Upper lobe of right lung (tissue), 1 donor: ENCODE measurements at regions not wholly inside any gene's neighbourhood (a gene's known extent, or its start where the extent isn't known, plus 50 kb on each side); places are given as distances from the start of the nearest gene placed in this dataset.
A peak's percentile ranks its signal among the peaks of the same experiment; 100 is the strongest.

ENCODE experiments used
- ATAC-seq: fragments of 200-7000 bp; cut with Tn5 transposase; one replicate; pipeline ENCODE4 v1.9.1; 2020; ENCODE audit warnings: mild to moderate bottlenecking, moderate library complexity
- DNase-seq: peaks from one replicate; pipeline ENCODE4 v3.0.0-alpha.2; 2020
- H3K27ac ChIP-seq: fragments of 200-600 bp; one replicate; pipeline ENCODE4 v1.8.0; 2022
- H3K27me3 ChIP-seq: fragments of 200-600 bp; one replicate; pipeline ENCODE4 v1.8.0; 2022; ENCODE audit warnings: mild to moderate bottlenecking
- H3K36me3 ChIP-seq: fragments of 200-600 bp; one replicate; pipeline ENCODE4 v1.8.0; 2022
- H3K4me1 ChIP-seq: fragments of 200-600 bp; one replicate; pipeline ENCODE4 v1.8.0; 2022
- H3K4me3 ChIP-seq: fragments of 200-600 bp; one replicate; pipeline ENCODE4 v1.8.0; 2022; ENCODE audit warnings: mild to moderate bottlenecking
- H3K9me3 ChIP-seq: fragments of 200-600 bp; one replicate; pipeline ENCODE4 v1.8.0; 2022
- intact Hi-C: fragments of 100-400 bp; cut with DNase I; formaldehyde crosslinking; loops from one replicate; pipeline ENCODE4 v1.11.0; 2022
- TF ChIP-seq, protein P1 (sequence below): fragments of 200-600 bp; IDR thresholded peaks from one replicate; pipeline ENCODE4 v1.8.0; 2022; ENCODE audit warnings: antibody characterized with exemption
- donor health status: DM: no; HTN: yes; CAD: no; lungs with severe emphysema.

DNA sequence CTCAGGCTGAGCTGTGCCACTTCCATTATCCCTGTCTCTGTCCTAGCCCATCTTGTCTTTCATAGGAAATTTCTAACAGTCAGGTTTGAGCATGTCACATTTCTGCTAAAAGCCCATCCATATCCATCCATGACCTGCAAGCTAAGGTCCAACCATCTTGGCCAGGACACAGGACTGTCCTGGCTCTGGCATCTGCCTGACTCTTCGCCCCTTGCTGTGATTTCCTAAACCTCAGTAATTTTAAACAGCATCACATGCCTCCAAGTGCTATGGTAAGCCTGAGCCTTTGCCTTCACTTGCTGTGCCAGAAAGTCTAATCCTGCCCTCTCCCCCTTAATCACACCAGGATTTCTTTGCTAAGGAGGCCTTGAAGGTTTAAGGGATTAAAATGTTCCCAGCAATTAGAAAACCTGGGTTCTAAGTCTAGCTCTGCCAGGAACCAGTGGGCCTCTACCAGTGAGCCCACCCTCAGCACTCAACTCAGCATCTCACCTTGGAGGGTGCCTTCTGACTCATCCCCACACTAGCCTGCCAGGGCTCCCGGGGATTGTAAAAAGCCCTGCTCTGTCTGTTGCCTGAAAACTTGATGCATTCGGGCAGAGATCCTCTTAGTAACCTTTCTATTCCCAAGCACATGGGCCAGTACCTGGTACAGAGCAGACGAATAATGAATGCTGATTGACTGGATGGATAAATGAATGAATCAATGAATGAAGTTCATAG is 411.0 kb downstream of the LRATD1 start:
- intact Hi-C loops, result no loop called here
- Histone ChIP-seq H3K4me1 (no peaks in the 10 kb centered on the region), H3K36me3 (no peaks in the 10 kb centered on the region), H3K4me3 (no peak overlapping the region), H3K27ac (no peak overlapping the region), H3K27me3 (no peaks in the 10 kb centered on the region), H3K9me3 (no peaks in the 10 kb centered on the region)
- ATAC-seq (no peak), DNase-seq (no peak)
- TF ChIP-seq, protein P1, sequence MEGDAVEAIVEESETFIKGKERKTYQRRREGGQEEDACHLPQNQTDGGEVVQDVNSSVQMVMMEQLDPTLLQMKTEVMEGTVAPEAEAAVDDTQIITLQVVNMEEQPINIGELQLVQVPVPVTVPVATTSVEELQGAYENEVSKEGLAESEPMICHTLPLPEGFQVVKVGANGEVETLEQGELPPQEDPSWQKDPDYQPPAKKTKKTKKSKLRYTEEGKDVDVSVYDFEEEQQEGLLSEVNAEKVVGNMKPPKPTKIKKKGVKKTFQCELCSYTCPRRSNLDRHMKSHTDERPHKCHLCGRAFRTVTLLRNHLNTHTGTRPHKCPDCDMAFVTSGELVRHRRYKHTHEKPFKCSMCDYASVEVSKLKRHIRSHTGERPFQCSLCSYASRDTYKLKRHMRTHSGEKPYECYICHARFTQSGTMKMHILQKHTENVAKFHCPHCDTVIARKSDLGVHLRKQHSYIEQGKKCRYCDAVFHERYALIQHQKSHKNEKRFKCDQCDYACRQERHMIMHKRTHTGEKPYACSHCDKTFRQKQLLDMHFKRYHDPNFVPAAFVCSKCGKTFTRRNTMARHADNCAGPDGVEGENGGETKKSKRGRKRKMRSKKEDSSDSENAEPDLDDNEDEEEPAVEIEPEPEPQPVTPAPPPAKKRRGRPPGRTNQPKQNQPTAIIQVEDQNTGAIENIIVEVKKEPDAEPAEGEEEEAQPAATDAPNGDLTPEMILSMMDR, result no peak

DNA sequence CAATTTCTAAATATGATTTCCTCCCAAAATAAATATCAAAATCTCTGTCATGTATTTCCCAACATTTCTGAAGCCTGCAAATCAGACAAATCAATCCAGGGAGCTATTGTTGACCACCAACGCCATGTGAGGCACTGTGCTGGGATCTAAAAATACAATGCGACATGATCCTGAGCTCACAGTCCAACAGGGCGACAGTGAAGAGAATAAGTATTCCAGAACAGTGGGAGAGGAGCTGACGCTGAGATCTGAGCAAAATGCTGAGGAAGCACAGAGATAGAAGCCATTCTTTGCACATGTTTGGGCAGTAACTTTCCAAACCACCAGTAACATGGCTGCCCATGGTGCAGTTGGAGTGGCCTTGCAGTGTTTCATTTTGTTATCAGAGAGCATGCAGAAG is 412.5 kb downstream of the LRATD1 start:
- Histone ChIP-seq H3K36me3 (no peaks in the 10 kb centered on the region), H3K4me1 (no peaks in the 10 kb centered on the region), H3K27me3 (no peaks in the 10 kb centered on the region), H3K27ac (no peak overlapping the region), H3K4me3 (no peak overlapping the region), H3K9me3 (no peaks in the 10 kb centered on the region)
- TF ChIP-seq, protein P1, result no peak
- DNase-seq, result no peak
- ATAC-seq, result no peak
- intact Hi-C loops, result no loop called here

DNA sequence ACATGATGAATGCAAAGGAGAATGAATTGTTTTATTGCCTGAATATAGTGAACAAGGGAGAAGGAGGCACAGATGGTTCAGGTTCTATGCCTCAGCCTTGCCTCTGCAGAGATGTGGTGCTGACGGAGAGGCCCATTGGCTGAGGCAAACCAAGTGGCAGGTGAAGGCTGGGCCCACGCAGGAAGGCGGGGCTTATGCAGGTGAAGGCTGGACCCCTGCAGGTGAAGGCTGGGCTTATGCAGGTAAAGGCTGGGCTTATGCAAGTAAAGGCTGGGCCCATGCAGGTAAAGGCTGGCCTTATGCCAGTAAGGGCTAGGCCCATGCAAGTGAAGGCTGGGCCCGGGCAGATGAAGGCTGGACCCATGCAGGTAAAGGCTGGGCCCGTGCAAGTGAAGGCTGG is 414.7 kb downstream of the LRATD1 start:
- ATAC-seq (peak; percentile 13), DNase-seq (no peak)
- H3K4me1 ChIP-seq, result no peaks in the 10 kb centered on the region
- no peaks in the 10 kb centered on the region for H3K27me3 ChIP-seq
- H3K36me3 ChIP-seq, result no peaks in the 10 kb centered on the region
- H3K9me3 ChIP-seq, result no peaks in the 10 kb centered on the region
- H3K4me3 ChIP-seq, result no peak overlapping the region
- intact Hi-C loops, result no loop called here
- H3K27ac ChIP-seq, result no peak overlapping the region
- TF ChIP-seq, protein P1, result no peak

DNA sequence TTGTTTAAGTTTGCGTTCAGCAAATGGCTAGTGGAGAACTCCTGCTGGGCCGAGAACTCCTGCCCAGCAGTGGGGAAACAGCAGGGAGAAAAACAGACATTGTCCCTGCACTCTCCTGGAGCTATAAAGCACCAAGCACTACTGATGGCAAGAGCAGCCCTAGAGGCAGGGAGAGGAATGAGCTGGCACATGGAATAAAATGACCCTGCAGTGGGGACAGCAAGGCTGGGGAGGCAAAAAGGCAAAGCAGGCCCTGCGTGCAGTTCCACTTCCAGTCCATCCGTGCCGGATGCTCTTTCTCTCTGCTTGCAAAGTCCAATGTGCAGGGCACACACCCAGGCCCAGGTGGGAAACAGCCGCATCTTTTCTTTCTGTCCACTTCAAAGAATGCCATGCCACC is 415.5 kb downstream of the LRATD1 start:
- TF ChIP-seq, protein P1, result no peak
- H3K36me3 ChIP-seq, result no peaks in the 10 kb centered on the region
- intact Hi-C loops, result no loop called here
- H3K4me3 ChIP-seq, result no peak overlapping the region
- H3K27ac ChIP-seq, result no peak overlapping the region
- no peaks in the 10 kb centered on the region for H3K27me3 ChIP-seq
- DNase-seq (no peak), ATAC-seq (no peak)
- H3K9me3 ChIP-seq, result no peaks in the 10 kb centered on the region
- H3K4me1 ChIP-seq, result no peaks in the 10 kb centered on the region

DNA sequence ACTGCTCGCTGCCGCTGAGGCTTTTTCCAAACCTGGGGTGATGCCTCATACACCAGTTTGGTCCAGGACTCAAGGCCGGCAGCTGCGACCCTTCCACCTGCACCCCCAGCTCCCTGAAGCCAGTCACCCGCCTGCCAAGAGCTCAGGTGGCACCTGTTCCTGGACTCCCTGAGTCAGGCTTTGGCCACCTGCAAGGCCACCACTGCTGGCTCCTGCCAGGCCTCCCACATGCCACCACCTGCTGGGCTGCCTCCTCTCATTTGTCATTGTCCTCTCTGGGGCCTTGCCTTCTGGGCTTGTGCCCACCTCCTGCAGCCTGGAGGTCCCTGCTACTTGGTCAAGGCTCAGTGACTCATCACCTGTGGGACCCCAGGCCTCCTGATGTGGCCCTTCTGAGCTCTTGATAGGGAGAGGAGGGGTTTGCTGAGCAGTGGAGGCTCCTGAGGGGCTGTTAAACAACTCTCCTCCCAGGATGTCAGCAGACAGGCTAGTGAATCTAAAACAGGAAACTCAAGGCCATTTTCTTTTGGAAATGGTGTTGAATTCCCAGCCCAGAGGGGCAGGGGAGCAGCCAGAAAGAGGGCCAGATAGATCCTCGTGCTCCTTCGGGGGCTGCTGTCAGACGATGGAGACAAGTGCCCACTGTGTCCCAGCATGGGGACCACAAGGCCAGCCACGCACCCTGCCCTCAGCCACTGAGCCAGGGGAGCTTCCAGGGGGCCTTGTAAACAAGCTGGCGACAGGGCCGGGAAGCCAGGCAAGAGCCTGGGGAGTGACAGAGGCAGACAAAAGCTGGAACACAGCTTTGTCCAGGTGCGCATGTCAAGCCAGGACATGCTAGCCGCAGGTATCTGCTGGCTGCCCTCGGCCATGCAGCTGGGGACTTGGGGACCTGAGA is 416.8 kb downstream of the LRATD1 start:
- Histone ChIP-seq H3K9me3 (no peaks in the 10 kb centered on the region), H3K4me1 (no peaks in the 10 kb centered on the region), H3K27me3 (no peaks in the 10 kb centered on the region), H3K27ac (no peak overlapping the region), H3K36me3 (no peaks in the 10 kb centered on the region), H3K4me3 (no peak overlapping the region)
- ATAC-seq, result no peak
- DNase-seq, result no peak
- TF ChIP-seq, protein P1, result no peak
- intact Hi-C loops, result no loop called here
